Astrocyte of the spinal cord (primary cell): ENCODE measurements at regions not wholly inside any gene's neighbourhood (a gene's known extent, or its start where the extent isn't known, plus 50 kb on each side); places are given as distances from the start of the nearest gene placed in this dataset.

ENCODE experiments used
- DNase-seq: peaks from one replicate; pipeline ENCODE4 v3.0.0; 2011; ENCODE audit warnings: low read depth, low spot score
- H3K4me3 ChIP-seq: 2 replicates; pipeline ENCODE4 v1.5.1; 2011; ENCODE audit warnings: low read depth, mild to moderate bottlenecking, low read length, moderate library complexity
- CTCF ChIP-seq: IDR thresholded peaks from 2 replicates; pipeline ENCODE4 v1.5.1; 2012; ENCODE audit warnings: low read depth, mild to moderate bottlenecking, low read length, inconsistent platforms
- in situ Hi-C: cut with HindIII; loops from 2 replicates; pipeline ENCODE4 v1.10.0; 2017; ENCODE audit warnings: low sequenced_read_pairs

DNA sequence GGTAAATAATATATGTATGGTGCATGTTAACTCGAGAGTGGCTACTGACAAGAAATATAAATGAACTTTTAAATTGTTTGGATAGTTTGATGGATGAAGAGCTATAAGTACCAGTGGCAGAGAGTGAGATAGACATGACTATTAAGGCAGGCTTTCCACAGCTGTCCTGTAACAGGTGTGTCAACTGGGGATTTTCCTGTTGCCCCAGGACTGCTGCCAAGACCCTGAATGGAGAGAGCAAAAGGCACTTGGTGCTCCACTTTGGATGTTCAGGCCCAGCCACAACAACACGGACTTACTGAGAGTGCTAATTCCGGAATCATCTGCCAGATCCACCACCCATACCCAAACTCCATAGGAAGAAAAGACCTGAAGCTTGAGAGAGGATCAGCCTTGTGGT, 215.1 kb downstream of the SEC61B start:
- in situ Hi-C loops, result no loop called here
- no peak overlapping the region for H3K4me3 ChIP-seq
- DNase-seq, result no peak
- TF ChIP-seq CTCF, result no peak

DNA sequence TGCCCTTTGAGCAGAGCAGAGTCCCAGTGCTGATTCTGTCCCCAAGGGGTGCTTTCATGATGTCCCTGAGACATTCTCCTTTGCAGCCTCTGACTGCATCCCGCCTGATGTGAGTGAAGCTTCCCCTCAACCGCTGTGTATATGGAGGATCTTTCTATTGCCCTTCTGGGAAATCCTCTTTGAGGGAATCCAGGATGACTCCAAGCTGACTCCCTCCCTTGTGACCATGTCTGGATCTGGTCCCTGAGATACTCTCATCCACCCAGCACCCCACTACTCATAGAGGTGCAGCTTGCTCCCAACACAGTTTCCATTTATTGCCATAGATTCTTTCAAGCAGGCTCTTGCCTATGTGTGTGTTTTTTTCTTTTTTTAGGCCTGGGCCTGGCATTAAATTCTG, 216.5 kb downstream of the SEC61B start:
- no peak for TF ChIP-seq CTCF
- in situ Hi-C loops, result no loop called here
- no peak overlapping the region for H3K4me3 ChIP-seq
- DNase-seq, result no peak

DNA sequence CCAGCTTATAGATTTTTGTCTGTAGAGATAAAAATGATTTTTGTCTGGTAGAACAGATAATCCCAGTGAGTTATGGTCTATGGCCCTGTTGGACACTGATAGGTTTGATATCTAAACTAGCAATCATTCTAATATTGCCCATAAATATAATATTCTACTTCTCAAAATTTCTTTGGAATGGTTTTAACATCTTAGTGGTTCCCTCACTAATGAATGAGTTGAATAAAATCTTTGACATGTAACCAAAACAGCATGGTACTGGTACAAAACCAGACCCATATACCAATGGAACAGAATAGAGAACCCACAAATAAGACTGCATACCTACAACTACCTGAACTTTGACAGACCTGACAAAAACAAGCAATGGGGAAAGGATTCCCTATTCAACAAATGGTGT, 219.7 kb downstream of the SEC61B start:
- TF ChIP-seq CTCF, result no peak
- H3K4me3 ChIP-seq, result no peak overlapping the region
- in situ Hi-C loops, result no loop called here
- no peak for DNase-seq

DNA sequence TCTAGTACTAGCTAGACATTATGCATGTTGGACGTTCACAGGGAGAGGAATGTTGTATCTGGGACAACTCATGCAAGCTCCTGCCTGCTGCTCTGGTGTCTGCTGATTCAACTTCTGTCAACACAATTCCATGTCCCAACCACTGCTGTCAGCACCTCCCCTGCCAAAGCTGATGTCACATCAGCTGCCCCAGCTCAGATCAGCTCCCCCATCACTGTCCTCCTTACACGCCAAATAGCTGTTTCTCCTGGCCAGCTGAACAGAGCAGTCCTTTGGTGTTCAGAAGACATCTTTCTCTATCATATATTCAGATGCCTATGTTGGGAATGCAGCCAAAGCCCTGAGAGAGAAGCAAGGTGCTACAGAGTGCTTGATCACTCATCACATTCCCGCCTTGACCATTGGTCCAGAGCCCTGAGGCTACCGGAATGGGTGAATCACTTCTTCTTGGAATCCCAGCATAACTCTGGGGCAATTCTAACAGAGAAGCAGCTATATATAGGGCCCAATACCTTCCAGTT, 223.3 kb downstream of the SEC61B start:
- DNase-seq, result peak; percentile 75
- in situ Hi-C loops, result no loop called here
- no peak overlapping the region for H3K4me3 ChIP-seq
- no peak for TF ChIP-seq CTCF

GRCh38 chr9:99445920-99446319, 223.8 kb downstream of the SEC61B start:
- in situ Hi-C loops, result no loop called here
- TF ChIP-seq CTCF, result no peak
- no peak overlapping the region for H3K4me3 ChIP-seq
- no peak for DNase-seq

DNA sequence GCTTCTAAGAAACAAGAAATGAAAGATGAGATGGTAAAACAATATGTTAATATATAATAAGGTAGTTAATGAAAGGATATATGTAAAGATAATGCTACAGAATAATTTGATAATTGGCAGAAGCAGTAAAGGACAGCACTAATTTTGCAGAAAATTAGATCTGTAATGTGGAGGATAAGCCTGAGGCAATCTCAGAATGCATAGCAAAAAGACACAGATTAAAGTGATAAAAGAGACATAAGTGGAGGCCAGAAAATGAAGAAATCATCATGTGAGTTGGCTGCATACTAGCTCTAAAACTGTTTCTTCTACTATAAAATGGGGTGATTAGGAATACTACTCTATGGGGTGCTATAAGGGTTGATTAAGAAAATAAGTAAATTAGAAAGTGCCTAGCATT, 225.9 kb downstream of the SEC61B start:
- no peak overlapping the region for H3K4me3 ChIP-seq
- in situ Hi-C loops, result no loop called here
- TF ChIP-seq CTCF, result no peak
- DNase-seq, result no peak

DNA sequence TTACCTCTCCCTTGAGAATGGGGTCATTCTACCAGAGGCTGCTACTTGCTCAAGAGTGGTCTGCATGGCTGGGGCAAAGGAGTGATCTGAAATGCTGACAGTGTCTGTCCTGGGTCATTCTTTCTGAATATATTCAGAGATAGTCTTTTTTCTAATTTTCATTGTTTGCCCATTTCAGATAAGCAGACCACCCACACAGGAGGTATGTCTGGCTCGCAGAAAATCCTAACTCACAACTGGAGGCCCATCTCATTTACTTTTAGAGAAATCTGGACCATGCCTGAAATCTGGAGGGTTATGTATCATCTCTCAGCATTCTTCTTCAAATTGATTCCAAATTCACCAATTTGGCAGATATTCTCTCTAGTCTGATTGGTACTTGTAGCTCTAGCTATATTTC, 227.6 kb downstream of the SEC61B start:
- TF ChIP-seq CTCF, result no peak
- DNase-seq, result no peak
- in situ Hi-C loops, result no loop called here
- H3K4me3 ChIP-seq, result no peak overlapping the region
